Neural cell (in vitro differentiated cells): ENCODE measurements at regions not wholly inside any gene's neighbourhood (a gene's known extent, or its start where the extent isn't known, plus 50 kb on each side); places are given as distances from the start of the nearest gene placed in this dataset.

Experiments
- CTCF ChIP-seq: fragments of 450-650 bp; IDR thresholded peaks from 2 replicates; pipeline ENCODE4 v1.5.1; 2014; ENCODE audit warnings: antibody characterized with exemption, mild to moderate bottlenecking, moderate library complexity; ENCODE audit not compliant: poor library complexity, severe bottlenecking
- EP300 ChIP-seq: fragments of 450-650 bp; conservative IDR thresholded peaks from 2 replicates; pipeline ENCODE4 v1.6.1; 2014; ENCODE audit warnings: antibody characterized with exemption, mild to moderate bottlenecking, moderate library complexity; ENCODE audit not compliant: poor library complexity, severe bottlenecking
- EZH2 ChIP-seq: fragments of 200-600, 300-800 bp; shearing (Covaris generic), sonication (generic); IDR thresholded peaks from 2 replicates; pipeline ENCODE4 v1.6.1; 2014; ENCODE audit warnings: antibody characterized with exemption, low read length, borderline replicate concordance, mild to moderate bottlenecking; ENCODE audit not compliant: insufficient read depth, poor library complexity, severe bottlenecking
- MXI1 ChIP-seq: fragments of 450-650 bp; conservative IDR thresholded peaks from 2 replicates; pipeline ENCODE4 v1.6.1; 2014; ENCODE audit warnings: antibody characterized with exemption, mild to moderate bottlenecking; ENCODE audit not compliant: poor library complexity, severe bottlenecking
- POLR2AphosphoS5 ChIP-seq: IDR thresholded peaks from 2 replicates; pipeline ENCODE4 v1.6.1; 2012
- REST ChIP-seq: IDR thresholded peaks from 2 replicates; pipeline ENCODE4 v1.6.1; 2012; ENCODE audit warnings: borderline replicate concordance
- SMC3 ChIP-seq: fragments of 450-650 bp; conservative IDR thresholded peaks from 2 replicates; pipeline ENCODE4 v1.6.1; 2014; ENCODE audit warnings: antibody characterized with exemption, mild to moderate bottlenecking, moderate library complexity; ENCODE audit not compliant: poor library complexity
- TAF1 ChIP-seq: IDR thresholded peaks from 2 replicates; pipeline ENCODE4 v1.6.1; 2012; ENCODE audit warnings: low read depth

- TF ChIP-seq TAF1 (no peak), EZH2 (no peak), CTCF (no peak), MXI1 (no peak), POLR2AphosphoS5 (no peak), REST (no peak), EP300 (no peak), SMC3 (no peak)
These were observed 414.1 kb upstream of the CBLB start for GRCh38 chr3:106282943-106283342.
